Common myeloid progenitor, CD34-positive (primary cell): ENCODE measurements at regions not wholly inside any gene's neighbourhood (a gene's known extent, or its start where the extent isn't known, plus 50 kb on each side); places are given as distances from the start of the nearest gene placed in this dataset.

Experiments used
- CTCF ChIA-PET: fragments of 350-600 bp; sonication (Branson Sonifier 250); formaldehyde crosslinking; loops from one replicate; lab custom pipeline; 2021; ENCODE audit warnings: antibody characterized with exemption; lab: Charles Lee
- POLR2A ChIA-PET: fragments of 350-600 bp; sonication (Branson Sonifier 250); formaldehyde crosslinking; loops from one replicate; lab custom pipeline; 2021; ENCODE audit warnings: antibody characterized with exemption; lab: Charles Lee
- DNase-seq, 3 donors: peaks; one replicate each; pipeline versions ENCODE4 v3.0.0 to v3.0.0-alpha.2; 2013
- H3K27ac ChIP-seq, 2 experiments: 1 replicate in 1 of 2; 2 replicates in 1 of 2; pipeline ENCODE4 v1.7.0; 2013; ENCODE audit warnings: inconsistent platforms in 2 of 2, low read length in 2 of 2, mild to moderate bottlenecking in 2 of 2, low read depth in 1 of 2, moderate library complexity in 1 of 2; ENCODE audit not compliant: severe bottlenecking in 2 of 2, insufficient read depth in 1 of 2, poor library complexity in 1 of 2
- H3K27me3 ChIP-seq, 5 experiments: replicated peaks in 2 of 5; 1 replicate in 3 of 5; 2 replicates in 2 of 5; pipeline versions ENCODE4 v1.6.1 to v1.7.0; 2013; ENCODE audit warnings: low read length in 4 of 5, mild to moderate bottlenecking in 2 of 5, moderate library complexity in 2 of 5, inconsistent platforms in 1 of 5; ENCODE audit not compliant: insufficient read depth in 5 of 5, control insufficient read depth in 4 of 5
- H3K36me3 ChIP-seq, 4 experiments: 1 replicate in 2 of 4; 2 replicates in 2 of 4; pipeline versions ENCODE4 v1.6.1 to v1.7.0; 2013; ENCODE audit warnings: low read length in 3 of 4, control low read depth in 1 of 4, mild to moderate bottlenecking in 1 of 4; ENCODE audit not compliant: control insufficient read depth in 4 of 4, insufficient read depth in 4 of 4
- H3K4me1 ChIP-seq, 4 experiments: 1 replicate in 3 of 4; 2 replicates in 1 of 4; pipeline versions ENCODE4 v1.6.1 to v1.7.1; 2013; ENCODE audit warnings: low read length in 3 of 4, mild to moderate bottlenecking in 3 of 4, control low read depth in 1 of 4, inconsistent platforms in 1 of 4, moderate library complexity in 1 of 4; ENCODE audit not compliant: control insufficient read depth in 4 of 4, insufficient read depth in 4 of 4; ENCODE audit errors: control extremely low read depth in 1 of 4
- H3K4me3 ChIP-seq, 7 experiments: 1 replicate in 4 of 7; 2 replicates in 3 of 7; pipeline versions ENCODE4 v1.5.1 to v1.7.0; 2013; ENCODE audit warnings: mild to moderate bottlenecking in 7 of 7, low read length in 6 of 7, moderate library complexity in 6 of 7, inconsistent platforms in 2 of 7, low read depth in 2 of 7, control low read depth in 1 of 7; ENCODE audit not compliant: insufficient read depth in 4 of 7, control insufficient read depth in 1 of 7; ENCODE audit errors: extremely low read depth in 1 of 7
- H3K9me3 ChIP-seq, 5 experiments: 1 replicate in 4 of 5; 2 replicates in 1 of 5; pipeline versions ENCODE4 v1.6.1 to v1.7.1; 2013; ENCODE audit warnings: low read length in 4 of 5, mild to moderate bottlenecking in 2 of 5, inconsistent platforms in 1 of 5, low read depth in 1 of 5, moderate library complexity in 1 of 5; ENCODE audit not compliant: control insufficient read depth in 4 of 5, insufficient read depth in 2 of 5; ENCODE audit errors: control extremely low read depth in 1 of 5
- WGBS: methylation state at CpG from one replicate; pipeline ENCODE4 v1.1.5; 2013; ENCODE audit not compliant: insufficient coverage; 5-methylcytosine and 5-hydroxymethylcytosine counted together

- POLR2A ChIA-PET: no interaction called here
- no peak overlapping the region for H3K27ac ChIP-seq
- peaks cover 0 to 2% (median 0%) of the 10 kb centered on the region in 5 experiments for H3K27me3 ChIP-seq
- peaks cover 0 to 4% (median 2%) of the 10 kb centered on the region in 5 experiments for H3K9me3 ChIP-seq
- H3K4me3 ChIP-seq: no peak overlapping the region
- WGBS: 99% methylated on average over 10 of the region's 10 CpGs
- H3K36me3 ChIP-seq: no peaks in the 10 kb centered on the region
- CTCF ChIA-PET: interaction anchor here (0.8 to 1.0 kb wide), 2 partner anchors 13 to 61 kb away, joined by 3 read pairs; no protein-coding TSS in a partner anchor
- DNase-seq: no peak
- no peaks in the 10 kb centered on the region for H3K4me1 ChIP-seq
Observed at GRCh38 chr1:58258082-58258481, 288.4 kb downstream of the OMA1 start.

GRCh38 chr1:58257003-58257402 lies 289.5 kb downstream of the OMA1 start:
- Histone ChIP-seq H3K4me1 (peaks cover 0 to 1% (median 0%) of the 10 kb centered on the region in 4 experiments), H3K27ac (no peak overlapping the region), H3K36me3 (no peaks in the 10 kb centered on the region), H3K9me3 (peaks cover 0 to 4% (median 2%) of the 10 kb centered on the region in 5 experiments), H3K27me3 (peaks cover 0 to 2% (median 0%) of the 10 kb centered on the region in 5 experiments), H3K4me3 (no peak overlapping the region)
- POLR2A ChIA-PET: no interaction called here
- no peak for DNase-seq
- CTCF ChIA-PET: no interaction called here
- 100% methylated on average over 1 of the region's 1 CpG for WGBS

GRCh38 chr1:58256546-58256945 lies 290.0 kb downstream of the OMA1 start:
- H3K9me3 ChIP-seq: peaks cover 0 to 4% (median 2%) of the 10 kb centered on the region in 5 experiments

GRCh38 chr1:58256041-58256440 lies 290.5 kb downstream of the OMA1 start:
- ChIA-PET CTCF (no interaction called here), POLR2A (no interaction called here)
- Histone ChIP-seq H3K36me3 (no peaks in the 10 kb centered on the region), H3K27ac (no peak overlapping the region), H3K4me1 (peaks cover 0 to 6% (median 3%) of the 10 kb centered on the region in 4 experiments), H3K4me3 (no peak overlapping the region), H3K9me3 (peaks cover 0 to 4% (median 2%) of the 10 kb centered on the region in 5 experiments), H3K27me3 (peaks cover 0 to 2% (median 0%) of the 10 kb centered on the region in 5 experiments)
- WGBS: 100% methylated on average over 3 of the region's 10 CpGs
- DNase-seq: no peak

More at GRCh38 chr1:58256546-58256945, 290.0 kb downstream of the OMA1 start:
- POLR2A ChIA-PET: no interaction called here
- Histone ChIP-seq H3K36me3 (no peaks in the 10 kb centered on the region), H3K27me3 (peaks cover 0 to 2% (median 0%) of the 10 kb centered on the region in 5 experiments), H3K27ac (no peak overlapping the region), H3K4me3 (no peak overlapping the region), H3K4me1 (peaks cover 0 to 5% (median under 1%) of the 10 kb centered on the region in 4 experiments)
- DNase-seq: no peak
- WGBS: 83% methylated on average over 1 of the region's 3 CpGs
- CTCF ChIA-PET: no interaction called here

GRCh38 chr1:58255192-58255591 lies 291.3 kb downstream of the OMA1 start:
- peaks cover 0 to 14% (median 6%) of the 10 kb centered on the region in 4 experiments for H3K4me1 ChIP-seq
- CTCF ChIA-PET: no interaction called here
- peaks cover 0 to 7% (median 2%) of the 10 kb centered on the region in 5 experiments for H3K27me3 ChIP-seq
- no peaks in the 10 kb centered on the region for H3K36me3 ChIP-seq
- no peak overlapping the region for H3K4me3 ChIP-seq
- WGBS: no CpG with 5 or more reads among the region's 4 CpGs
- peaks cover 0 to 4% (median 2%) of the 10 kb centered on the region in 5 experiments for H3K9me3 ChIP-seq
- no peak for DNase-seq
- POLR2A ChIA-PET: no interaction called here
- H3K27ac ChIP-seq: no peak overlapping the region

- Histone ChIP-seq H3K4me3 (no peak overlapping the region), H3K36me3 (no peaks in the 10 kb centered on the region), H3K9me3 (peaks cover 0 to 4% (median 2%) of the 10 kb centered on the region in 5 experiments), H3K4me1 (peaks cover 2 to 40% (median 24%) of the 10 kb centered on the region in 4 experiments), H3K27ac (no peak overlapping the region), H3K27me3 (peaks cover 3 to 41% (median 17%) of the 10 kb centered on the region in 5 experiments)
- 44% methylated on average over 2 of the region's 4 CpGs for WGBS
- CTCF ChIA-PET: no interaction called here
- POLR2A ChIA-PET: no interaction called here
- peak in 2 of 3 donors; percentile 52 to 68 for DNase-seq
Observed at GRCh38 chr1:58251430-58252073, 295.0 kb downstream of the OMA1 start.

- ChIA-PET CTCF (no interaction called here), POLR2A (no interaction called here)
- peaks cover 0 to 4% (median 2%) of the 10 kb centered on the region in 5 experiments for H3K9me3 ChIP-seq
- no peak for DNase-seq
- peaks cover 3 to 42% (median 15%) of the 10 kb centered on the region in 5 experiments for H3K27me3 ChIP-seq
- peak overlapping the region in 3 of 7 experiments; percentile 53 to 67 (median 65) for H3K4me3 ChIP-seq
- WGBS: 12% methylated on average over 5 of the region's 9 CpGs
- no peaks in the 10 kb centered on the region for H3K36me3 ChIP-seq
- no peak overlapping the region for H3K27ac ChIP-seq
- H3K4me1 ChIP-seq: peaks cover 2 to 40% (median 24%) of the 10 kb centered on the region in 4 experiments
Observed at GRCh38 chr1:58250587-58250948, 296.0 kb downstream of the OMA1 start.
